HepG2 (cell line): ENCODE measurements at regions not wholly inside any gene's neighbourhood (a gene's known extent, or its start where the extent isn't known, plus 50 kb on each side); places are given as distances from the start of the nearest gene placed in this dataset.

Experiments used
- ATF5 ChIP-seq: sonication (generic); formaldehyde crosslinking; IDR thresholded peaks from 2 replicates; pipeline ENCODE4 v1.4.0; 2020; ENCODE audit warnings: mild to moderate bottlenecking, low read depth, missing genetic modification reagents
- EZH2 ChIP-seq: conservative IDR thresholded peaks from 2 replicates; pipeline ENCODE4 v1.6.1; 2012; ENCODE audit warnings: mild to moderate bottlenecking, low read depth, low read length, moderate library complexity
- RBM39 ChIP-seq: fragments of 200-400 bp; formaldehyde crosslinking; IDR thresholded peaks from one replicate; pipeline ENCODE4 v1.6.1; 2018; ENCODE audit warnings: antibody characterized with exemption, mild to moderate bottlenecking, low read depth, low read length; ENCODE audit not compliant: poor library complexity, severe bottlenecking
- ZNF605 ChIP-seq: sonication (generic); formaldehyde crosslinking; IDR thresholded peaks from 2 replicates; pipeline ENCODE4 v1.8.0; 2022; ENCODE audit warnings: mild to moderate bottlenecking, missing genetic modification reagents
- TF ChIP-seq, protein P1 (sequence below): sonication (generic); formaldehyde crosslinking; IDR thresholded peaks from one replicate; pipeline ENCODE4 v1.5.1; 2020; ENCODE audit warnings: mild to moderate bottlenecking, missing genetic modification reagents; ENCODE audit errors: not compliant biosample characterization

- TF ChIP-seq RBM39, result no peak
- TF ChIP-seq, protein P1, sequence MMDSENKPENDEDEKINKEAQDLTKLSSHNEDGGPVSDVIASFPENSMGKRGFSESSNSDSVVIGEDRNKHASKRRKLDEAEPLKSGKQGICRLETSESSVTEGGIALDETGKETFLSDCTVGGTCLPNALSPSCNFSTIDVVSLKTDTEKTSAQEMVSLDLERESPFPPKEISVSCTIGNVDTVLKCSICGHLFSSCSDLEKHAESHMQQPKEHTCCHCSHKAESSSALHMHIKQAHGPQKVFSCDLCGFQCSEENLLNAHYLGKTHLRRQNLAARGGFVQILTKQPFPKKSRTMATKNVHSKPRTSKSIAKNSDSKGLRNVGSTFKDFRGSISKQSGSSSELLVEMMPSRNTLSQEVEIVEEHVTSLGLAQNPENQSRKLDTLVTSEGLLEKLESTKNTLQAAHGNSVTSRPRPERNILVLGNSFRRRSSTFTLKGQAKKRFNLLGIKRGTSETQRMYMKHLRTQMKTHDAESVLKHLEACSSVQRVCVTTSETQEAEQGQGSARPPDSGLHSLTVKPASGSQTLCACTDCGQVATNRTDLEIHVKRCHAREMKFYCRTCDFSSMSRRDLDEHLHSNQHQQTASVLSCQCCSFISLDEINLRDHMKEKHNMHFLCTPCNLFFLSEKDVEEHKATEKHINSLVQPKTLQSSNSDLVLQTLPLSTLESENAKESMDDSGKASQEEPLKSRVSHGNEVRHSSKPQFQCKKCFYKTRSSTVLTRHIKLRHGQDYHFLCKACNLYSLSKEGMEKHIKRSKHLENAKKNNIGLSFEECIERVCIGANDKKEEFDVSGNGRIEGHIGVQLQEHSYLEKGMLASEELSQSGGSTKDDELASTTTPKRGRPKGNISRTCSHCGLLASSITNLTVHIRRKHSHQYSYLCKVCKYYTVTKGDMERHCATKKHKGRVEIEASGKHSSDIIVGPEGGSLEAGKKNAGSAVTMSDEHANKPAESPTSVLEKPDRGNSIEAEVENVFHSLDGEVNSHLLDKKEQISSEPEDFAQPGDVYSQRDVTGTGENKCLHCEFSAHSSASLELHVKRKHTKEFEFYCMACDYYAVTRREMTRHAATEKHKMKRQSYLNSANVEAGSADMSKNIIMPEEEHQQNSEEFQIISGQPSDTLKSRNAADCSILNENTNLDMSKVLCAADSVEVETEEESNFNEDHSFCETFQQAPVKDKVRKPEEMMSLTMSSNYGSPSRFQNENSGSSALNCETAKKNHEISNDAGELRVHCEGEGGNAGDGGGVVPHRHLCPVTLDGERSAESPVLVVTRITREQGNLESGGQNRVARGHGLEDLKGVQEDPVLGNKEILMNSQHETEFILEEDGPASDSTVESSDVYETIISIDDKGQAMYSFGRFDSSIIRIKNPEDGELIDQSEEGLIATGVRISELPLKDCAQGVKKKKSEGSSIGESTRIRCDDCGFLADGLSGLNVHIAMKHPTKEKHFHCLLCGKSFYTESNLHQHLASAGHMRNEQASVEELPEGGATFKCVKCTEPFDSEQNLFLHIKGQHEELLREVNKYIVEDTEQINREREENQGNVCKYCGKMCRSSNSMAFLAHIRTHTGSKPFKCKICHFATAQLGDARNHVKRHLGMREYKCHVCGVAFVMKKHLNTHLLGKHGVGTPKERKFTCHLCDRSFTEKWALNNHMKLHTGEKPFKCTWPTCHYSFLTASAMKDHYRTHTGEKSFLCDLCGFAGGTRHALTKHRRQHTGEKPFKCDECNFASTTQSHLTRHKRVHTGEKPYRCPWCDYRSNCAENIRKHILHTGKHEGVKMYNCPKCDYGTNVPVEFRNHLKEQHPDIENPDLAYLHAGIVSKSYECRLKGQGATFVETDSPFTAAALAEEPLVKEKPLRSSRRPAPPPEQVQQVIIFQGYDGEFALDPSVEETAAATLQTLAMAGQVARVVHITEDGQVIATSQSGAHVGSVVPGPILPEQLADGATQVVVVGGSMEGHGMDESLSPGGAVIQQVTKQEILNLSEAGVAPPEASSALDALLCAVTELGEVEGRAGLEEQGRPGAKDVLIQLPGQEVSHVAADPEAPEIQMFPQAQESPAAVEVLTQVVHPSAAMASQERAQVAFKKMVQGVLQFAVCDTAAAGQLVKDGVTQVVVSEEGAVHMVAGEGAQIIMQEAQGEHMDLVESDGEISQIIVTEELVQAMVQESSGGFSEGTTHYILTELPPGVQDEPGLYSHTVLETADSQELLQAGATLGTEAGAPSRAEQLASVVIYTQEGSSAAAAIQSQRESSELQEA (CRISPR knock-in tag), result no peak
- TF ChIP-seq EZH2, result no peak
- no peak for TF ChIP-seq ATF5 (CRISPR knock-in tag)
- TF ChIP-seq ZNF605, result no peak
These were observed 79.2 kb upstream of the SPIN1 start for GRCh38 chr9:88308831-88309560.
